ENCODE measurements at regions not wholly inside any gene's neighbourhood (a gene's known extent, or its start where the extent isn't known, plus 50 kb on each side); places are given as distances from the start of the nearest gene placed in this dataset.
"Not testable (repeated sequence)": the region's sequence is repeated elsewhere in the genome, so short reads cannot be mapped to it uniquely, and the experiment has no call there.

- no peak for DNase-seq
Observed at GRCh38 chr6:93081901-93082300, 337.5 kb downstream of the EPHA7 start.

GRCh38 chr6:93079061-93079460, 340.3 kb downstream of the EPHA7 start:
- no peak for DNase-seq

- DNase-seq = no peak
Observed at GRCh38 chr6:93073811-93074210, 345.5 kb downstream of the EPHA7 start.

- no peak for DNase-seq
Observed at GRCh38 chr6:93069856-93070255, 349.5 kb downstream of the EPHA7 start.

GRCh38 chr6:93059911-93060310, 359.4 kb downstream of the EPHA7 start:
- no peak for DNase-seq

- DNase-seq = no peak
Observed at GRCh38 chr6:93057584-93057983, 361.8 kb downstream of the EPHA7 start.

- DNase-seq = no peak
Observed at GRCh38 chr6:93048381-93048780, 371.0 kb downstream of the EPHA7 start.

GRCh38 chr6:93047033-93047432, 372.3 kb downstream of the EPHA7 start:
- no peak for DNase-seq

- DNase-seq = no peak
Observed at GRCh38 chr6:93045156-93045555, 374.2 kb downstream of the EPHA7 start.

- DNase-seq = peak in 1 of 2 donors; percentile 6
Observed at GRCh38 chr6:93040375-93040774, 379.0 kb downstream of the EPHA7 start.

- DNase-seq = no peak
Observed at GRCh38 chr6:93036835-93037234, 382.5 kb downstream of the EPHA7 start.

- no peak for DNase-seq
Observed at GRCh38 chr6:93035756-93036155, 383.6 kb downstream of the EPHA7 start.

- DNase-seq = no peak
Observed at GRCh38 chr6:93021235-93021915, 398.0 kb downstream of the EPHA7 start.

GRCh38 chr6:93017626-93018025, 401.7 kb downstream of the EPHA7 start:
- DNase-seq = no peak

GRCh38 chr6:93017213-93017612, 402.1 kb downstream of the EPHA7 start:
- no peak for DNase-seq

- no peak for DNase-seq
Observed at GRCh38 chr6:93013054-93013453, 406.3 kb downstream of the EPHA7 start.

- DNase-seq = no peak
Observed at GRCh38 chr6:93008375-93008774, 411.0 kb downstream of the EPHA7 start.

- DNase-seq = no peak
Observed at GRCh38 chr6:92989656-92990055, 429.7 kb downstream of the EPHA7 start.

GRCh38 chr6:92979281-92979680, 440.1 kb downstream of the EPHA7 start:
- DNase-seq = no peak

- DNase-seq = no peak
Observed at GRCh38 chr6:92977018-92977417, 442.3 kb downstream of the EPHA7 start.

GRCh38 chr6:92967362-92967761, 452.0 kb downstream of the EPHA7 start:
- no peak for DNase-seq

- no peak for DNase-seq
Observed at GRCh38 chr6:92962846-92963245, 456.5 kb downstream of the EPHA7 start.

- not testable (repeated sequence) for DNase-seq
Observed at GRCh38 chr6:92952111-92952510, 467.2 kb downstream of the EPHA7 start.

- no peak for DNase-seq
Observed at GRCh38 chr6:92945799-92946198, 473.6 kb downstream of the EPHA7 start.

GRCh38 chr6:92944132-92944531, 475.2 kb downstream of the EPHA7 start:
- DNase-seq = no peak
